ENCODE measurements at regions not wholly inside any gene's neighbourhood (a gene's known extent, or its start where the extent isn't known, plus 50 kb on each side); places are given as distances from the start of the nearest gene placed in this dataset.

DNA sequence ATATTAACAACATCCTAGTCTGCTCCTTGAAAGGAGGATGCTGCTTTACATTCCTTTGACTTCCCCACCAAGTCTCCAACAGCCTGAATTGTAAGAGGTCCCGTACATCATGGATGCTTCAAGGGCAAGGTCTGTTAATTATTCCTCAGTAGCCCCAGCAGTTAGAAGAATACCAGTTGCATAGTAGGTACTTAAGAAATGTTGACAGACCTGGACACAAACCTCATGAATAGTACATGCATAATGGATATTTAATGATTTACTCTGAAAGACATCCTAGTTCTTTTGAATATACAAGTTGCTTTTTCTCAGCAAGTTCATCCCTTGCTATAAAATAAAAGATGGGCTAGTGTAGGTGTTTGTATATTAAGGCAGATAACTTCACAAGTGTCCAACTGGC lies 112.1 kb upstream of the DPYD start:
- WGBS (ENCODE audit: insufficient coverage), result 100% methylated on average over 1 of the region's 1 CpG
- Histone ChIP-seq H3K9me3 (ENCODE audit: control extremely low read depth in 1 of 5, control insufficient read depth in 4 of 5, insufficient read depth in 2 of 5, low read depth in 1 of 5, low read length in 4 of 5) (no peaks in the 10 kb centered on the region), H3K27me3 (replicated peaks in 2 of 5; ENCODE audit: control insufficient read depth in 4 of 5, insufficient read depth in 5 of 5, low read length in 4 of 5) (no peaks in the 10 kb centered on the region), H3K4me1 (ENCODE audit: control extremely low read depth in 1 of 4, control insufficient read depth in 4 of 4, insufficient read depth in 4 of 4, low read length in 3 of 4) (no peaks in the 10 kb centered on the region), H3K4me3 (ENCODE audit: control insufficient read depth in 1 of 7, extremely low read depth in 1 of 7, insufficient read depth in 4 of 7, low read depth in 2 of 7, low read length in 6 of 7) (no peak overlapping the region), H3K36me3 (ENCODE audit: control insufficient read depth in 4 of 4, insufficient read depth in 4 of 4, low read length in 3 of 4) (no peaks in the 10 kb centered on the region), H3K27ac (ENCODE audit: insufficient read depth in 1 of 2, low read depth in 1 of 2, low read length in 2 of 2, poor library complexity in 1 of 2, severe bottlenecking in 2 of 2) (no peak overlapping the region)
- ChIA-PET POLR2A (no interaction called here), CTCF (no interaction called here)
- no peak for DNase-seq

DNA sequence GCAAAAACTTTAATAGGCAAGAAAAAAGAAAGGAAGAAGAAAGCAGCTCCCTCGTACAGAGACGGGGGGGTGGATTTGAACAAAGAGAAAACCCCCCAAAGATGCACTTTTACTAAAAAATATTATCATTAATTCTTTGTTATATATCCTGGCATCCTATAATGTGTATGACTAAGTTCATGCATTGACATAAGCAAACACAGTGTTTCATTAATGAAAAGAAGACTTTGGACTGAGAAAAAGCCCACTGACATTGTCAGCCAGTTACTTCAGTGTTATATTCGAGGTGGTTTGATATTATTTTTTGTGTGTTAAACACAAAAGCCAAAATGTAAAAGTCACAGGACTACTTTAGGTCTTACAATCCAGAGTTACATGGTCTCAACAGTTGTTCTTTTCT lies 110.1 kb upstream of the DPYD start:
- no peaks in the 10 kb centered on the region for H3K27me3 ChIP-seq (replicated peaks in 2 of 5; ENCODE audit: control insufficient read depth in 4 of 5, insufficient read depth in 5 of 5, low read length in 4 of 5)
- H3K4me1 ChIP-seq (ENCODE audit: control extremely low read depth in 1 of 4, control insufficient read depth in 4 of 4, insufficient read depth in 4 of 4, low read length in 3 of 4), result no peaks in the 10 kb centered on the region
- H3K36me3 ChIP-seq (ENCODE audit: control insufficient read depth in 4 of 4, insufficient read depth in 4 of 4, low read length in 3 of 4), result no peaks in the 10 kb centered on the region
- H3K9me3 ChIP-seq (ENCODE audit: control extremely low read depth in 1 of 5, control insufficient read depth in 4 of 5, insufficient read depth in 2 of 5, low read depth in 1 of 5, low read length in 4 of 5), result no peaks in the 10 kb centered on the region
- H3K27ac ChIP-seq (ENCODE audit: insufficient read depth in 1 of 2, low read depth in 1 of 2, low read length in 2 of 2, poor library complexity in 1 of 2, severe bottlenecking in 2 of 2), result no peak overlapping the region
- no CpG with 5 or more reads among the region's 3 CpGs for WGBS (ENCODE audit: insufficient coverage)
- H3K4me3 ChIP-seq (ENCODE audit: control insufficient read depth in 1 of 7, extremely low read depth in 1 of 7, insufficient read depth in 4 of 7, low read depth in 2 of 7, low read length in 6 of 7), result no peak overlapping the region
- no peak for DNase-seq
- POLR2A ChIA-PET, result no interaction called here
- CTCF ChIA-PET, result no interaction called here

DNA sequence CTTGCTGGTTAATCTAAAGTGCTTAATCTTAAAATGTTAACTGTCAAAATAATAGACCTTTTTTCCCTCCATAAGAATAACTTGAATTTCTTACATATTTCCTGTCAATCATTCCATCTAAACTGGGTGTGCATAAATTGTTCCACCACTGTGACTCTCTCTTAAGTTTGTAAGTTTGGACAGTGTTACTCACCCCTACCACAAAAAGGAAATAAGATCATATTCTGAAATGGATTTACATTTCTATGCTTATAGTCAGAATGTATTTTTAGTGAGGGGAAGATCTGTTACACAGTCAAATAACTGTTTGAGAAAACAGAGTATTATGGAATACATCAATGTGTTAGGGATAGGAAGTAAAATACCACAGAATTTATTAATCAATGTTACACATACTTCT lies 109.6 kb upstream of the DPYD start:
- ChIA-PET CTCF (no interaction called here), POLR2A (no interaction called here)
- no peaks in the 10 kb centered on the region for H3K36me3 ChIP-seq (ENCODE audit: control insufficient read depth in 4 of 4, insufficient read depth in 4 of 4, low read length in 3 of 4)
- no peak overlapping the region for H3K4me3 ChIP-seq (ENCODE audit: control insufficient read depth in 1 of 7, extremely low read depth in 1 of 7, insufficient read depth in 4 of 7, low read depth in 2 of 7, low read length in 6 of 7)
- no peak overlapping the region for H3K27ac ChIP-seq (ENCODE audit: insufficient read depth in 1 of 2, low read depth in 1 of 2, low read length in 2 of 2, poor library complexity in 1 of 2, severe bottlenecking in 2 of 2)
- DNase-seq, result peak in 1 of 3 donors; percentile 12
- H3K4me1 ChIP-seq (ENCODE audit: control extremely low read depth in 1 of 4, control insufficient read depth in 4 of 4, insufficient read depth in 4 of 4, low read length in 3 of 4), result no peaks in the 10 kb centered on the region
- H3K9me3 ChIP-seq (ENCODE audit: control extremely low read depth in 1 of 5, control insufficient read depth in 4 of 5, insufficient read depth in 2 of 5, low read depth in 1 of 5, low read length in 4 of 5), result no peaks in the 10 kb centered on the region
- H3K27me3 ChIP-seq (replicated peaks in 2 of 5; ENCODE audit: control insufficient read depth in 4 of 5, insufficient read depth in 5 of 5, low read length in 4 of 5), result no peaks in the 10 kb centered on the region

DNA sequence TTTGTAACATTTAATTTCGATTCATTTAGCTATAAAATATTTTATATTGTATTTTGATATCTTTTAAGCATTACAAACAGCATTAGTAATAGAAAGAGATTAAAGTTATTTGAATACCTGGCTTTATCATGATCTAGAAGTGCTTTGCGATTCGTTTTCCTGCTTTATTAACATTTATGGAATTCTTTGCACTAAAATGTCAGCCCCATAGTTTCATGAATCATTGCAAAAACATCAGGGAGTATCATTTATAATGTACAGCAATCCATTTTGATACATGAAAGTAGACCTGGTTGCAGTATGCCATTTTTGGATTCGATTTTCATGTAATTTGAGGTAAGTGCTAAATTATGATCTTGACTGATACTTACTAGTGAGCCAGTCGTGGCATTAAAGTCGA lies 108.0 kb upstream of the DPYD start:
- CTCF ChIA-PET, result no interaction called here
- WGBS (ENCODE audit: insufficient coverage), result 100% methylated on average over 1 of the region's 6 CpGs
- no peaks in the 10 kb centered on the region for H3K36me3 ChIP-seq (ENCODE audit: control insufficient read depth in 4 of 4, insufficient read depth in 4 of 4, low read length in 3 of 4)
- H3K27me3 ChIP-seq (replicated peaks in 2 of 5; ENCODE audit: control insufficient read depth in 4 of 5, insufficient read depth in 5 of 5, low read length in 4 of 5), result no peaks in the 10 kb centered on the region
- no peak overlapping the region for H3K27ac ChIP-seq (ENCODE audit: insufficient read depth in 1 of 2, low read depth in 1 of 2, low read length in 2 of 2, poor library complexity in 1 of 2, severe bottlenecking in 2 of 2)
- H3K9me3 ChIP-seq (ENCODE audit: control extremely low read depth in 1 of 5, control insufficient read depth in 4 of 5, insufficient read depth in 2 of 5, low read depth in 1 of 5, low read length in 4 of 5), result no peaks in the 10 kb centered on the region
- no peak overlapping the region for H3K4me3 ChIP-seq (ENCODE audit: control insufficient read depth in 1 of 7, extremely low read depth in 1 of 7, insufficient read depth in 4 of 7, low read depth in 2 of 7, low read length in 6 of 7)
- POLR2A ChIA-PET, result no interaction called here
- no peak for DNase-seq
- H3K4me1 ChIP-seq (ENCODE audit: control extremely low read depth in 1 of 4, control insufficient read depth in 4 of 4, insufficient read depth in 4 of 4, low read length in 3 of 4), result no peaks in the 10 kb centered on the region

DNA sequence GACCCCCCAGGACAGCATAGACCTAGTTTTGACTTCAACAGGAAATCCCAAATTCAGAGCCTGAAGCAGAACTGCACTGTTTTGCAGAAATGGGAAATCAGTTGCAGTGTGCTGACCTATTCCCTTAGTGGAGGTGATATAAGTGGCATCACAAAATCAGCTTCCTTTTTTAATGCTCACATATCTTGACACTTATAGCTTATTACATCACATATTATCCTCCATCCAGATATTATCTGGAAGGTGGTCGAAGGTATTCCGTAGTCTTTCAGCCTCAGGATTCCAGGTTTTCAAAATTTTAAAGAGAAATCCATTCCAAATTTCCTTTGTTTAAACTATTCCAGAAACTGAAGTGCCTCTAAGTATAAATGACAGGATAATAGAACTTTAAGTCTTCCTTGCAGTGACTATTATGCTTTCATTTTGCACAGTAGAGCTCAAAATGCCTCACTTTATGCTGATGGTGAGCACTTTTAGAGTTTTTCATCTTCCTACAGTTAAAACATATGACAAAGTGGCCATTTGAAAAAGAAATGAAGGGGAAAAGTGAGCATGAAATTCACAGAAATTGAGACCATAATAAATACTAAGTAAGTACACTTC lies 106.4 kb upstream of the DPYD start:
- 83% methylated on average over 1 of the region's 2 CpGs for WGBS (ENCODE audit: insufficient coverage)
- ChIA-PET CTCF (no interaction called here), POLR2A (no interaction called here)
- Histone ChIP-seq H3K27ac (ENCODE audit: insufficient read depth in 1 of 2, low read depth in 1 of 2, low read length in 2 of 2, poor library complexity in 1 of 2, severe bottlenecking in 2 of 2) (no peak overlapping the region), H3K36me3 (ENCODE audit: control insufficient read depth in 4 of 4, insufficient read depth in 4 of 4, low read length in 3 of 4) (no peaks in the 10 kb centered on the region), H3K27me3 (replicated peaks in 2 of 5; ENCODE audit: control insufficient read depth in 4 of 5, insufficient read depth in 5 of 5, low read length in 4 of 5) (no peaks in the 10 kb centered on the region), H3K9me3 (ENCODE audit: control extremely low read depth in 1 of 5, control insufficient read depth in 4 of 5, insufficient read depth in 2 of 5, low read depth in 1 of 5, low read length in 4 of 5) (no peaks in the 10 kb centered on the region), H3K4me1 (ENCODE audit: control extremely low read depth in 1 of 4, control insufficient read depth in 4 of 4, insufficient read depth in 4 of 4, low read length in 3 of 4) (no peaks in the 10 kb centered on the region), H3K4me3 (ENCODE audit: control insufficient read depth in 1 of 7, extremely low read depth in 1 of 7, insufficient read depth in 4 of 7, low read depth in 2 of 7, low read length in 6 of 7) (no peak overlapping the region)
- DNase-seq, result no peak

DNA sequence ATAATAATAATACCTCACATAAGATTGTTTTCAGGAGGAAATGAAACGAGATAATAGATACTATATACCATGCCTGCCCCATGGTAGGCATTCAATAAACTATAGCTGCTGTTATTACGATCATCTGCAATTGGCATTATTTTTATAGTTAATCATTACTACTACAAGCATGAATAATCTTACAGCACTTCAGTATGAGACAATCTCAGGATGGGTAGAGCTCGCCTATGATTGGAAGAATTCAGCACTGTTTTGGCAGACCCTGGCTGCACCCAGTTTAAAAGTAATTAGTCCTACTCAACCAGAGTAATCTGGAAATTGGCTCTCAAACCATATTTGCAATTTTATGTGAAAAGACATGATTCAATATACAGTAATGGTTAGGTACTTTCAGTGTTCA lies 105.0 kb upstream of the DPYD start:
- DNase-seq, result no peak
- Histone ChIP-seq H3K36me3 (ENCODE audit: control insufficient read depth in 4 of 4, insufficient read depth in 4 of 4, low read length in 3 of 4) (no peaks in the 10 kb centered on the region), H3K27me3 (replicated peaks in 2 of 5; ENCODE audit: control insufficient read depth in 4 of 5, insufficient read depth in 5 of 5, low read length in 4 of 5) (no peaks in the 10 kb centered on the region), H3K27ac (ENCODE audit: insufficient read depth in 1 of 2, low read depth in 1 of 2, low read length in 2 of 2, poor library complexity in 1 of 2, severe bottlenecking in 2 of 2) (no peak overlapping the region), H3K4me3 (ENCODE audit: control insufficient read depth in 1 of 7, extremely low read depth in 1 of 7, insufficient read depth in 4 of 7, low read depth in 2 of 7, low read length in 6 of 7) (no peak overlapping the region), H3K4me1 (ENCODE audit: control extremely low read depth in 1 of 4, control insufficient read depth in 4 of 4, insufficient read depth in 4 of 4, low read length in 3 of 4) (no peaks in the 10 kb centered on the region), H3K9me3 (ENCODE audit: control extremely low read depth in 1 of 5, control insufficient read depth in 4 of 5, insufficient read depth in 2 of 5, low read depth in 1 of 5, low read length in 4 of 5) (no peaks in the 10 kb centered on the region)
- ChIA-PET CTCF (interaction anchor here (1.4 kb wide), 1 partner anchor 22 kb away, joined by 3 read pairs; no protein-coding TSS in a partner anchor), POLR2A (no interaction called here)
- WGBS (ENCODE audit: insufficient coverage), result 100% methylated on average over 1 of the region's 3 CpGs

DNA sequence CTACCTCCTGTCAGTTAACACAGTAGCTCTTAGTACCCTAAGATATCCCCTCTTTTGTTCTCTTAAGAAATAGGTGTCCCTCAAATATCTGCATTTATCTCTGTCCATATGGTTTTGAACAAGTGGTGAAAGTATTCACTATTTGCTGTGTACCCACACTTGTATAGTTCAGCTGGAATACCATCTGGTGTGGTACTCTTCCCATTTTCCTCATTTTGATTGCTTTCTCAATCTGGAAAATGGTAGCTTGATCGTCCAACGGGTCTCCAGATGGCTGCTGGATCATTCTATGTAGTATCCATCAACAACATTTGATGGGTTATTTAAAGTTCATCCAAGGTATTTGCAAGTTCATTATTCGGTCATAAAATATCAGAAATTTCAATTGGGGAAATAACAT lies 100.3 kb upstream of the DPYD start:
- Histone ChIP-seq H3K36me3 (ENCODE audit: control insufficient read depth in 4 of 4, insufficient read depth in 4 of 4, low read length in 3 of 4) (no peaks in the 10 kb centered on the region), H3K4me1 (ENCODE audit: control extremely low read depth in 1 of 4, control insufficient read depth in 4 of 4, insufficient read depth in 4 of 4, low read length in 3 of 4) (peaks cover 0 to 6% (median 2%) of the 10 kb centered on the region in 4 experiments), H3K9me3 (ENCODE audit: control extremely low read depth in 1 of 5, control insufficient read depth in 4 of 5, insufficient read depth in 2 of 5, low read depth in 1 of 5, low read length in 4 of 5) (no peaks in the 10 kb centered on the region), H3K27ac (ENCODE audit: insufficient read depth in 1 of 2, low read depth in 1 of 2, low read length in 2 of 2, poor library complexity in 1 of 2, severe bottlenecking in 2 of 2) (no peak overlapping the region), H3K4me3 (ENCODE audit: control insufficient read depth in 1 of 7, extremely low read depth in 1 of 7, insufficient read depth in 4 of 7, low read depth in 2 of 7, low read length in 6 of 7) (no peak overlapping the region), H3K27me3 (replicated peaks in 2 of 5; ENCODE audit: control insufficient read depth in 4 of 5, insufficient read depth in 5 of 5, low read length in 4 of 5) (no peaks in the 10 kb centered on the region)
- POLR2A ChIA-PET, result no interaction called here
- no peak for DNase-seq
- CTCF ChIA-PET, result interaction anchor here (1.3 kb wide), 1 partner anchor 33 kb away, joined by 3 read pairs; no protein-coding TSS in a partner anchor
- WGBS (ENCODE audit: insufficient coverage), result 100% methylated on average over 2 of the region's 3 CpGs

Data from common myeloid progenitor, CD34-positive (primary cell).